NCI-H2227 (cell line): ENCODE measurements at regions not wholly inside any gene's neighbourhood (a gene's known extent, or its start where the extent isn't known, plus 50 kb on each side); places are given as distances from the start of the nearest gene placed in this dataset.
A peak's percentile ranks its signal among the peaks of the same experiment; 100 is the strongest.
"Not testable (repeated sequence)": the region's sequence is repeated elsewhere in the genome, so short reads cannot be mapped to it uniquely, and the experiment has no call there.

ENCODE experiments used
- DNase-seq: peaks from one replicate; lab custom pipeline; 2025; ENCODE audit not compliant: unreplicated experiment; lab: John Stamatoyannopoulos, UW

DNA sequence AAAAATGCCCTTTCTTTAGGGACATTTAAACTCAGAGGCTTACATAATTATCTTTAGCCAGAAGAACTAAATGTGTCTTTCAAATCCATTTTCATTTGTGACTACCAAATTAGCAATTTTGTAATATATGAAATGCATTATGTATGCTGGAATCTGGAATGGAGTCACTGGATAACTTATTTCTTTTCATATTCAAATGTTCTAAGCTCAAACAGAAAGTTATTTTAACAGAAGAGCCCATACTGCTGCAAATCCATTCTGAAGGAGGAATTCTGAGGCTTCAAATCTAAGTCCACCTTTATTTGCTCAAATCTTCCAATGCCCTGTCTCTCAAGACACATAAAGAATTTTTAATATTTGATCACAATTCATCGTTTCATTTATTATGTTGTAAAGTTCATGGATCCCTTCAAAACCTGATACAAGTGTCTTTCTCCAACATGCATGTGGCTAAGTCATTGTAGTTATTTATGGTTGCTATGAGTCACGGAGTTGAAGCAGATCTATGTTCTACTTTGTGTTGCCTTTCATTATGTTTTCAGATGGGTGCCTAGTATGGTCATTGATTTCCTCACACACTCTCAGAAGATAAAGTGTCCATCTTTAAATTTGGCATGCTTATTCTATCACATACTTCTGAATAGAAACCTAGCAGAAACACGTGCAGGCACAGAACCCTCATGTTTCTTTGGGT, 214.8 kb upstream of the GCFC2 start:
- DNase-seq: no peak

DNA sequence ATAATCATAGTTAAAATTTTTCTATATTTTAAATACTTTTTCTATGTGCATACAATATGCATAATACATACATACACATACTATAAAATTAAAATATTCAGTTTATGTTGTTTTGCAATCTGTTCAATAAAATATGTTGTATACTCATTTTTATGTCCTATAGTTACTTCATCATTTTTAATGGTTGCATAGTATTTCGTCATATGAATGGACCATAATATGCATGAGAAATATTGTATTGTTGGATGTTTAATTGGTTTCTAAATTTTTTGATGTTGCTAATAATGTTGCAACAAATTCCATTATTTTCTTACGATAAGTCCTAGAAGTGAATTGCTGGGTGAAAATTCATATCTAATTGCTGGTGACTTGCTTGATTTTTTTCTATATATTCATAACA, 211.5 kb upstream of the GCFC2 start:
- no peak for DNase-seq

DNA sequence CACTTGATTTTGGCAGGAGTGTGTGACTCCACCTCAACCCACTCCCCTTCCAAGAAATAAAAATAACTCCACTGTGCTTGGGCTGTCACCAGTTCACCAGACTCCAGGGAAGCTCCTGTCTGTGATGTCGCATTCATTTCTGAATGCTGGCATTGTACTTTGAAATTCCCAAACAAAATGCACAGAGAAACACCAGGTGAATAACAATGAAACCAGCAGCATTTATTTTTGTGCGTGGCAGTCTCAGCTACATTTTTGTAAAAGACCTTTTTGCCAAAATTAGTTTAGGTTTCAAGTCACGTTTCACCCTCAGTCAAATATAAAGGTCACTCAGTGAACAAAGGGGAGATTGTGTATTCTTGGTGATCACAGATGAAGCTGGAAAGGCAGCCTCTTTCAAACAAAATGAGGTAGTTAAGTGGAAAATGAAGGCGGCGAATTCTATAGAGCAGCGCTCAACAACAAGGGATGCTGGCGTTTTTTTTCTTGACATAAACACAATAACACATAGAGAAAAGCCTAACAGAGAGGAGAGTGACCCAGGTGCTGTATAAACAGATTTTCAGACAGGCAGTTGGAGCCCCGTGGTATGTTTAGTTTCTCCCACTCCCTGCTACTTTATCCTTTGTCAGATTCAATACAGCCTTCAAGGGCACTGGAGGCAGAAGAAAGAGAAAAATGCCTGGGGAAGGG, 210.3 kb upstream of the GCFC2 start:
- peak; percentile 68 for DNase-seq

DNA sequence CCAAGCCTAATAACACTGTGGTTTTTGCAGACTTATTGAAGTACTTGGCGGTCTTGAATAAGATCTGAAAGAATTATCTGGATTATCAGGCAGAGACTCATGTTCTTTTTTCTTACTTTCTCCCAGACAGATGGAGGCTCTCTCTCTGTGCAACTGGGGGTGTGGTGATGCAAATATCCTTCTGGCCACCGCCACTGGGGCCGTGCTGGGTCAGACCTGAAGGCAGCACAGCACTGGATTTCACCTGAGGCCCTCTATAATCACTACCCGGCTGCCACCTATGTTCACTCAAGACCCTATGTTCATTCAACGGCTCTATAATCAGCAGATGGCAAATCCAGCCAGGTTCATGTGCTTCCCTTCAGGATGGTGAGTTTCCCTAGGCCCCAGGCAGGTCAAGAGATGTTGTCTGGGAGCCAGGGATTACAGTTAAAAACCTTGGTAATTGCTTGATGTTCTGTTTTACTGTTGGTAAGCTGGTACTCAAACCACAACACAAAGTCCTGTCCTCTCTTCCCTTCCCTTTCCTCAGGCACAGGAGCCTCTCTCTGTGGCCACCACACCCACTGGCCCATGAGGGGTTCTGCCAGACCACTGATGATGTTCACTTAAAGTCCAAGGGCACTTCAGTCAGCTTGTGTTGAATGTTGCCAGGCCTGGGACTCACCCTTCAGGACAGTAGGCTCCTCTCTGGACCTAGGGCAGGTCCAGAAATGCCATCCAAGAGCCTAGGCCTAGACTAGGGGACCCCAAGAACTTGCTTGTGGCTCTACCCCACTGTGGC, 205.3 kb upstream of the GCFC2 start:
- no peak for DNase-seq

DNA sequence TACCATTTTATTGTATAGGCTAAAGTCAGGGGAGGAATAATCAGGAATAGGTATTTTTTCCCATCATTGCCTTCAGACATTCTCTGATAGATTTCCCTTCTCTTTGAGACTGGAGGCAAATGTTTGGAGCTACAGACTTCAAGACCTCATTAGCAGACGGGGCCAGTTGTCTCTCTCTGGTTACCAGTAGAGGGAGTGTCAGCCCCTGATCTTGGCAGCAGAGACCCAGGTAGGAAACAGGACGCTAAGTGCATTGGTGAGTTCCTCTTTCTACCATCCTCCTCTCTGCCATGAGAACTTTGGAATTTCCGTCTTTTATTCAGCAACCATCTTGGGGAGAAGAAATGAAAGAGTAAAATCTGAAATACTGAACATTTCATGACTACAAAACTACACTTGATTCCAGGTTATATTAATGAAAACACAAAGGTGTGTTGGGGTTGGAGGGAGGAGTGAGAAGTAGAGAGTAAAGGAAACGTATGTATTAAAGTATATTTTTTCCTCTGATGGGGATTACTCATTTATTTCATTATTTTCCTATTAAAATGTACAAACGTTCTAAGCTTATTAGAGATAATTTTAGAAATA, 186.2 kb upstream of the GCFC2 start:
- DNase-seq: peak; percentile 53

DNA sequence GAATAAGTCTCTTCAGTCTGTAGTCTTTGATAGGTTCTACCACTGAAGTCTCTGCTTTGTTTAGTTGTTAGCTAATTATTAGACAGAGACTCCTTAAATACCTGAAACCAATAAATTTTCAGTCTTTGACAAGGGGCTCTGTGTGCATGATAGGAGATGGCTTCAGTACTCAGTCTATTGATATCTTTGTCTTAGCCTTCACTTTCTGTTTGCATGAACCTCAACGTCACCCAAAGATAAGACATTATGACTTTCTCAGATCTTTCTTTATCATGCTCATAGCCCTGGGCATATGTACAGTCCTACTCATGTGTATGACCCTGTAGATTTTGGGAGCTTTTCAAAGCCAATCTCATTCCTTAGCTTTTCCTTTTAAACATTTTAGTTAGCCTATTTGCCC, 183.5 kb upstream of the GCFC2 start:
- no peak for DNase-seq

DNA sequence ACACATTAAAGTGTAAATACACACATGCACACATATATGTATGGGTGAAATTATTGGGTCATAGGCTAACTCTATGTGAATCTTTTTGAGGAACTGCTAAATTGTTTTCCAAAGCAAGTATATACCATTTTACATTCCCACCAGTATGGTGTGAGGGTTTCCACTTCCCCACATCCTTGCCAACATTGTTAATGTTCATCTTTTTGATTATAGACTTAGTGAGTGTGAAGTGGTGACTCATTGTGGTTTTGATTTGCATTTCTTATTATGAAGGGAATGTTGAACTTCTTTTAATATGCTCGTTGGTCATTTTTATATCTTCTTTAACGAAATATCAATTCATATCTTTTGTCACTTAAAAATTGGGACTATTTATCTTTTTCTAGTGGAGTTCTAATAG, 181.8 kb upstream of the GCFC2 start:
- no peak for DNase-seq

DNA sequence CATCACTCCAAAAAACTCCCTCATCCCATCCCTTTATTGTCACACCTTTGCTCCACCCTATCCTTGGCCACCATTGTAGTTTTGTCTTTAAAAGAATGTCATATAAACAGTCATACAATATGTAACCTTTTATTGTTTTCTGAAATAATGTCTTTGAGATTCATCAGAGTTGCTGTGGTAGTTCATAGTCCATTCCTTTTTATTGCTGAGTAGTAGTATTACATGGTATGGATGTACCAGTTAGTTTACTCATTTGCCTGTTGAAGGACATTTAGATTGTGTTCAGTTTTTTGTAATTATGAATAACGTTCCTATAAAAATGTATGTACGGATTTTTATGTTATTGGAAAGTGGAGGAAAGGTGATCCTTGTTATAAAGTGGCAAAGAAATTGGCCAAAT, 171.8 kb upstream of the GCFC2 start:
- no peak for DNase-seq

DNA sequence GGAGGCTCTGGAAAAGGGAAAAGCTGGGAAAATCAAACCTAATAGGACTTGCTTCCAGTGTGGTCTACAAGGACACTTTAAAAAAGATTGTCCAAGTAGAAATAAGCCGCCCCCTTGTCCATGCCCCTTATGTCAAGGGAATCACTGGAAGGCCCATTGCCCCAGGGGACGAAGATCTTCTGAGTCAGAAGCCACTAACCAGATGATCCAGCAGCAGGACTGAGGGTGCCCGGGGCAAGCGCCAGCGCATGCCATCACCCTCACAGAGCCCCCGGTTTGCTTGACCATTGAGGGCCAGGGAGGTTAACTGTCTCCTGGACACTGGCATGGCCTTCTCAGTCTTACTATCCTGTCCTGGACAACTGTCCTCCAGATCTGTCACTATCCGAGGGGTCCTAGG, 164.9 kb upstream of the GCFC2 start:
- DNase-seq: not testable (repeated sequence)

DNA sequence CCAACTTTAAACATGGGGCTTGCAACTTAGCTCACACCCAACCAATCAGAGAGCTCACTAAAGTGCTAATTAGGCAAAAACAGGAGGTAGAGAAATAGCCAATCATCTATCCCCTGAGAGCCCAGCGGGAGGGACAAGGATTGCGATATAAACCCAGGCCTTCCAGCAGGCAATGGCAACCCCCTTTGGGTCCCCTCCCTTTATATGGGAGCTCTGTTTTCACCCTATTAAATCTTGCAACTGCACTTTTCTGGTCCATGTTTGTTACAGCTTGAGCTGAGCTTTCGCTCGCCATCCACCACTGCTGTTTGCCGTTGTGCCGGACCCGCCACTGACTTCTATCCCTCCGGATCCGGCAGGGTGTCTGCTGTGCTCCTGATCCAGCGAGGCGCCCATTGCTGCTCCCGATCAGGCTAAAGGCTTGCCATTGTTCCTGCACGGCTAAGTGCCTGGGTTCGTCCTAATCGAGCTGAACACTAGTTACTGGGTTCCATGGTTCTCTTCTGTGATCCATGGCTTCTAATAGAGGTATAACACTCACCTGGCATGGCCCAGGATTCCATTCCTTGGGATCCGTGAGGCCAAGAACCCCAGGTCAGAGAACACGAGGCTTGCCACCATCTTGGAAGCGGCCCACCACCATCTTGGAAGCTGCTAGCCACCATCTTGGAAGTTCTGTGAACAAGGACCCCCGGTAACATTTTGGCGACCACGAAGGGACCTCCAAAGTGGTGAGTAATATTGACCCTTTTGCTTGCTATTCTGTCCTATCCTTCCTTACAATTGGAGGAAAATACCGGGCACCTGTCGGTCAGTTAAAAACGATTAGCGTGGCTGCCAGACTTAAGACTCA, 161.3 kb upstream of the GCFC2 start:
- not testable (repeated sequence) for DNase-seq

DNA sequence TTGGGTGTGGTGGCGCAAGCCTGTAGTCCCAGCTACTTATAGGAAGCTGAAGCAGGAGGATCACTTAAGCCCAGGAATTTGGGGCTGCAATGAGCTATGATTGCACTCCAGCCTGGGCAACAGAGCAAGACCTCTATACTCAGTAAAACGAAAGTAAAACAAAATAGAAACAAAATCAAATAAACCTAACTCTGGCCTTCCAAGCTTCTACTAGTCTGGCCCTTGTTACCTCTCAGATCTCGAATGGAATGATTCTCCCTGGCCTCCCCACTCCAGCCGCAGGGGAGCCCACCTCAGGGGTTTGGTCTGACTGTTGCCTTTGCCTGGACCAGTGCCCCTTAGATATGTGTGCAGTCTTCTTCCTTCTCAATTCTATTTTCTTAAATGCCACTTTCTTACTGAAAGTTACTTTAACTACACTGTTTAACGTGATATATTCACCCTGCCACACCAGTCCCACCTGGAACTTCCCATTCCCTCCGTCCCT, 160.0 kb upstream of the GCFC2 start:
- no peak for DNase-seq

DNA sequence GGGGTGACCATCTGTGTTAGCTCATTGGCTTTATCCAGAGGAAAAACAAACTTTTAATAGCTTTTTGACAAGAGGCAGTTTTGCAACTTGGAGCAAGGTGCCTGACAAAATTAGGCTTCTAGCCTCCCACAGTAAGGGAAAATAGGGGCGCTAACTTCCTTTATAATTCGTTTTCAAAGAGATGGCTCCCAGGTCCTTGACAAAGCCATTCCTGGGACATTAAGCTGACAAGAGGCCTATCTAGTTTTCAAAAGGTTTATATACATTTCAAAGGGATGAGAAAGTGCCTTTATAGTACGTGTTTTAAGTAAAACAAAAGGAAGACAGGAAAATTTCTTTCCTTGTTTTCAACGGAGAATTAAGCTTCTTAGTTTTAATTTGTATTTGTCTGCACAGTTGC, 159.4 kb upstream of the GCFC2 start:
- DNase-seq: no peak

DNA sequence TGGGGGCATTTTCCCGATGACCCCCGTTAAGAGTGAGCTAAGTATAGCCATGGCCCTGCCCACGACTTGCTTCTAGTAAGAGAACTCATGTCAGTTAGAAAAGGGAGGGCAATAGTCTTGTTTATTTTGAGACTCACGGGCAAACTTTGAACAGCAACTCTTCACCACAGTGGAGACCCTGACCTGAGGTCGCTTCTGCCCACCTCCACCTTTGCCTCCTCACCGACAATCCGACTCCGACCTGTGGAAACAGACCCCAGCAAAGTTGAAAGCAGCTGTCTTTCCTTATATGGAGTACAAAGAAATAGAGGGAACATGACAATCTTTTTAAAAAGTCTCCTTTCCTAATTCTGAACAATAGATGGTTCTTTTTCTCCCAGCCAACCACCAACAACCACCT, 155.0 kb upstream of the GCFC2 start:
- DNase-seq: no peak

DNA sequence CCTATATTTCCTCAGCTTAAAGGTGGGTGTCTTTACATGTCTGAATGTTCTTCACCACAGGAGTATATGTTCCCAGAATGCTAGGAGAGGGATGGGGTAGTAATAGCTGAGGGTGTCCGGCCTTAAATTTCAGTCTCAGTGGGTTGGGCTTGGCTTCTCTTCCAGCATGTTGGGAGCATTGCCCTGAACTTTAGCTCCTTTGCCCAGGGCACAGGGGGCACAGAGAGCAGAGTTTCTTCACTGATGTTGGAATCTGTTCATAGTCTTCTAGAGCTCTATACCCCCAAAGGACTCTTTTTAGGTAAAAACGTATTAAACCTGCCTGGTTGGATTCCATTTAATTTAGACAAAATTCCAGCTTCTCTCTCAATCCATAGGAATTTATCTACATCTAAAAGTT, 154.4 kb upstream of the GCFC2 start:
- DNase-seq: no peak

DNA sequence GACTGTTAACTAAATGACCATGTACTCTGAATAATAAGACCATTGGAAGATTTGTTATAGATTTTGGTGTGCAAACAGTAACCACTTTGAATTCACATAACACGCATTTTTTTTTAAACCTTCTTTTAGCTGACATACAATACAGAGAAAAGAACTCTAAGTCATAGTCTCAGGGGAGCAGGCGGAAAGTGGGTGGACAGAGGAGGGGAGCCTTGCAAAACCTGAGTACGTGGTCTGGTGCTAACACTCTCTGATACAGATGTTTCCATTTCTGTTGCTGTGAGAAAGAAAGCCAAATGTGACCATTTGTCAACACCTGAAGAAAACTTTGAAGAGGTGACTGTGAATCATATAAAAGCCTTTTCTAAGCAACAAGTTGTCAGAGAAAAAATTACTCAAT, 151.8 kb upstream of the GCFC2 start:
- no peak for DNase-seq

DNA sequence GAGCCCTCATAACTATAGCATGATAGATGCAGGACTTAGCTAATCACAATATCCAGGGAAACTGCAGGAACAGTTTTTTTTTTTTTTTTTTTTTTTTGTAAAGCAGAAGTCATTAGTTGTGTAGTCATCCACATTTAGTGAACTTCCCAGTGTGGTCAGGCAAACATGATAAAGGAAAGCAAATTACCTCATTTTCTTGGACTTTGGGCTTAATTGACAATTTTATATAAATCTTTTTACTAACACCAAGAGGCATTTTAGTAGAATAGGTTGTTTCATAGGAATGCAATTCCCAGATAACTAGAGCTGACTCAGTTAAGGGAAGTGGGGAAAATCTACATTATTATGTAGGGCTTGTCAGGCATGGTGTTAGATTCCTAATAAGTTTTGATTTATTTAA, 142.7 kb upstream of the GCFC2 start:
- no peak for DNase-seq

DNA sequence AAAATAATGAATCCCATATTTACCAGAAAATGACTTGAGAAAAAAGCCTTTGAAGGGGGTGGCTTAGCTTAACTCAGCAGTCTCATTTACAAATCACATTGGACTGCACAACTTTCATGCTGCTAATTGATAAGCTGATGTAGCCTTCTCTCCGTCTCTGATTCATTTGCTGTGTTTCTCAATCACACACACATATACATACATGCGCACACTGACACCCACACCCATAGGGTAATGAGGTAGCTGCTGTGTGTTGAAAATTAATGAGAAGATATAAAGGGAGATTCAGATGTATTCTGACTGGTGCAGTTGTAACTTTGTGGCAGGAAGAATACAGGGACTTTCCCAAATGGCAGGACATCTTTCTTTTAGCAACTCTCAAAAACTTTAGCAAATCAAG, 141.9 kb upstream of the GCFC2 start:
- DNase-seq: no peak

DNA sequence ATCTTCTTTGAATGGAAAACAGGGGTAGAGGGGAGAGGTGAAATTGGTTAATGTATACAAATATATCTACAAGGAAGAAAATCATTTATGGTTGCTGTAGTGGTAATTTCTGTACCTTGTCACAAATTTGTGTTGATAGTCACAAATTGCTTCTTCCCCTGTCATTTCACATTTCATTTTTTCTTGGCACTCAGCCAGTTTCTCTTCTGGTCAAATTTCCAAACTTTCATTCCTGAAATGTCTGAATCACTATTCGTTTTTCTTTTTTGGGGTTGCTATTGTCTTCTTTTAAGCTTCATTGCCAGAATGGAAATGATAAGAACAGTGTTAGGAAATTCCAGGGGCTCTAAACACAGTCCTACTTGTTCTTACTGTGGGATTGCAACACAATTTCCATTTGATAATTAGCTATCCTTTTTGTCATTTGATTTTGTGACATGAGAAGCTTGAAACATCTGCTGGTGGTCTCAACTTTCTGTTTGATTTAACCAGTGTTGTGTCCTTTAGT, 136.0 kb upstream of the GCFC2 start:
- no peak for DNase-seq

DNA sequence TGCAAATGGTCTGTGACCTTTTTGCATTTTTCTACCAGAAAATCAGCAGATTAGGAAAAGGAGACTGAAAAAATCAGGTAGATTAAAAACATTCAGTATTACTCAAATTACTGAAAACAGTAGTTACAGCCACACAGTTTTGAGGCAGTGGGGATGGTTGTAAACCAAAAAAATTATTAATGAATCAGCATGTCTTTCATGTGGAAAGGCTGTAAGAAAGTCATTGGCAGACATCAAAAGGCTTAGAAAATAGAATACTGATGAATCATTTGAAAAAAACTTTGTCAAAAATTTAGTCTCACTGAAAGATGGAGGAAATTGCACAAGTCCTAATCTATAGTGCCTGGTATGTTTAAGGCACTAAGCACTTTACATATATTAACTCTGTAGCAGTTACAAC, 133.9 kb upstream of the GCFC2 start:
- DNase-seq: no peak

DNA sequence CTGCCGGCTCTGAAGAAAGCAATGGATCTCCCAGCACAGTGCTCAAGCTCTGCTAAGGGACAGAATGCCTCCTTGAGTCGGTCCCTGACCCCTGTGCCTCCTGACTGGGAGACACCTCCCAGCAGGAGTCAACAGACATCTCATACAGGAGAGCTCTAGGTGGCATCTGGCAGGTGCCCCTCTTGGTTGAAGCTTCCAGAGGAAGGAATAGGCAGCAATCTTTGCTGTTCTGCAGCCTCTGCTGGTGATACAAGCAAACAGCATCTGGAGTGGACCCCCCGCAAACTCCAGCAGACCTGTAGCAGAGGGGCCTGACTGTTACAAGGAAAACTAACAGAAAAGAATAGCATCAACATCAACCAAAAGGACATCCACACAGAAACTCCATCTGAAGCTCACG, 123.9 kb upstream of the GCFC2 start:
- not testable (repeated sequence) for DNase-seq

DNA sequence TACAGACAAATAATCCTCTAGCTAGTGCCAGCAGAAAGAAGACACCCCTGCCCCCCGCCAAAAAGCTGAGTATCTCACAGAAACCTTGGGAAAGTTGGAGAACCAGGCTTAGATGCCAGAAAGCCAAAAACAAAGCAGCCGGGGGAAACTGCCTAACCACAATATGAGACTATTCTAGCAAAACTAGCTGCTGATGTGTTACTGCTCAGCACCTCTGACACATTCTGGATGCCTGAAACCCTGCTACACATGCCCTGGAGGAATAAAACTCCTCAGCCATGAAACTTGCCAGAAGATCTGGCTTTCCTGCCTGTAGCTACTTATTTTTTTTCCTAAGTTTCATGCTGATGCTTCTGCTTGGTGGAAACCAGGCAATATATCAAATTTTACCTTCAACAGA, 122.7 kb upstream of the GCFC2 start:
- DNase-seq: no peak
